Activated T-helper 9 cell treated with anti-CD3 and anti-CD28 coated beads, Interleukin-2, amount 50 U/mL, for 16 hours (primary cell): ENCODE measurements at regions not wholly inside any gene's neighbourhood (a gene's known extent, or its start where the extent isn't known, plus 50 kb on each side); places are given as distances from the start of the nearest gene placed in this dataset.

Experiments used
- DNase-seq: peaks from one replicate; pipeline ENCODE4 v3.0.0-alpha.2; 2020; ENCODE audit warnings: low read depth

DNA sequence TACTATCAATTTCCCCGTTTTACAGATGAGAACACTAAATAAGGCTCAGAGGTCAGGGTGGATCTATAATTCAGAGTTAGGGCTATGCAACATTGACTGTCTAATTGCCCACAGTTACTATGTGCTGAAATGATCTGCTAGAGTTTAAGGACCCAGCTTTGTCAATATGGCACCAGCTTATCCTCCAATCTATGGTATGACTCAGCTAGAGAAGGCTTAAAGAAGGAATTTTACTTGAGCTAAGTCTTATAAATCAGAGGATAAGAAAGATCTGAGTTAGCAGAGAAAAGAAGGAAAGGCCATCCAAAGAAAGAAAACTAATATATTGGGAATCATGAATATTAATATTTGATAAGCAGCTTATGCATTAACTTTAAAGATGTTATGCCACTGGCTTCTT is 78.1 kb downstream of the ASB9 start:
- DNase-seq: no peak

DNA sequence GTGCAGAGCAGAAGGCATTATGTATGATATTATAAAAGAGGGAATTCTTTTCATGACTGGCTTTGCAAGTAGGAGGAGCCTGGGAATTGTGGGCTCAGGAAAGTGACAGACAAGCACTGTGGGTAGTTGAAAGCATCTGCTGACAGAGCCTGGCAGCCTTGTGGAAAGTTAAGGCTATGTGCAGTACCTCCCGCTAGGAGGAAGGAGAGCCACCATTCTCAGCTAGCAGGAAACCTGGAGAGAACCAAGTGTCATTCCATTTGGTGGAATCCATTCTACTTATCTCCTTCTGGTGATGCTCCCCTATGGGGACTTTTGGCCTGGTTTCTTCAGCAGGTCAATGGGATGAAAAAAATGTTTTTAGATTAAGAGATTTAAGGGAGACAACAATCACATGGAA is 81.8 kb downstream of the ASB9 start:
- DNase-seq: no peak

DNA sequence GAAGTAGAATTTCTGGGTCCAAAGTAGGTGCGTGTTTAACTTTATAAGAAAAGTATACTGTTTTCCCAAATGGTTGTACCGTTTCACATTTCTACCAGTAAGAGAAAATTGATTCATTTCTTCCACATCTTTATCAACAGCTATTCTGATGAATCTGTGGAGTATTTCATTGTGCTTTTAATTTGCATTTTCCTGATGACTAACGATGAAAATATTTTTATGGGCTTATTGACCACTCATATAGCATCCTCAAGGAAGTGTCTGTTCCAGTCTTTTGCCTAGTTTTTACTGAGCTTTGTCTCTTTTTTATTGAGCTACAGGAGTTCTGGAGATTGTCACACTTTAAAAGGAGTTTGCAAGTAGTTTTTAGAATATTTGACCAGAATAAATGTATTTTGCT is 92.6 kb downstream of the ASB9 start:
- no peak for DNase-seq

DNA sequence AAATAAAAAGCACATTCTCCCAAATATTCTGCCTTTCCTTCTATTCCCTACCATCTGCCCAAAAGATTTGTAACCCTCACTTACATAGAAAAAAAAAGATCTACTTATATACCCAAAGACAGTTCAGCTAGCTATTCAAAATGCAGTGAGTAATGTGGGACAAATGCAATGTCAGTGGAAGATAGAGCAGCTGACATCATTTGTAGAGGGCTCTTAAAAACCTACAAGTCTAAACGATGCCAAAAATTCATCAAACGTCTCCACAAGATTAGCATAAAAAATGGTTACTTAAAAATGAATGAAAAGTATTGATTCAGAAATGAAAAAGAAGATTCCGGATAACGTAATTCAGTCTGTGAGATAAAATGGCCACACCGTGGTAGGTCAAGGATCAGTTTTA is 96.5 kb downstream of the ASB9 start:
- no peak for DNase-seq

DNA sequence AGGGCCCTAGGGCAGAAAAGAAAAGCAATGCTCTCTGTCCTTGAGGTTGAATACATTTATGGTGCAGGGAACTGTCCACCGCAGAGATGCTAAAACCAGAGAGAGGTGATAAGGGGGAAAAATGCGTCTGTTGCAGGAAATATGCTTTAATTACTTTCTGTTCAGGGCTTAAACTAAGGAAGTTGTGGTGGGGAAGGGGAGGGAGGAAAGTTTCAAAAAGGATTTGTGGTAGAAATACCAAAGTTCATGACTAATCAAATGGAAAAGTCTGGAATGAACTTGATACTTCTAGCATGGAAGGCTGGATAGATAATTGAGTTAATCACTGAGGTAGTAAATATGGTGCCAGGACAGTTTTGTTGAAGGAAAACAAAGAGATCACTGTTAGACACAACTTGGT is 99.0 kb downstream of the ASB9 start:
- DNase-seq: no peak

DNA sequence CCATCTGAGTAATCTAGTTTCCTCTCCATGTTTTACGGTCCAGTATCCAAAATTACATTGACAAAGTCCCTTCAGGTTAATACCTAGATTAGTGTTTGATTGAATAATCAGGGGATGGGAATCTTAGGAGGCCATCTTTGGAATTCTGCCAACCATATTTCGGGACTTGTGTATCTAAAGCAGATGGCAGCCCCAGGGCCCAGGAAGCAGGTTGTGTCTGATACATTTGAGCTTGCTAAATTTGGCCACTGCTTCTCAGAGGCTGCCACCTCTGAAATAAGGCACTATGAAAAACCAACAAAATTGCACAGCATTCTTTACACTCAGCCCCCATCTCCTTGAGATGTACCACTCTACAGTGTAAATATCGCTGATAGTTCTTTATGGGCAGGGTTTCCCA is 102.1 kb downstream of the ASB9 start:
- DNase-seq: no peak

DNA sequence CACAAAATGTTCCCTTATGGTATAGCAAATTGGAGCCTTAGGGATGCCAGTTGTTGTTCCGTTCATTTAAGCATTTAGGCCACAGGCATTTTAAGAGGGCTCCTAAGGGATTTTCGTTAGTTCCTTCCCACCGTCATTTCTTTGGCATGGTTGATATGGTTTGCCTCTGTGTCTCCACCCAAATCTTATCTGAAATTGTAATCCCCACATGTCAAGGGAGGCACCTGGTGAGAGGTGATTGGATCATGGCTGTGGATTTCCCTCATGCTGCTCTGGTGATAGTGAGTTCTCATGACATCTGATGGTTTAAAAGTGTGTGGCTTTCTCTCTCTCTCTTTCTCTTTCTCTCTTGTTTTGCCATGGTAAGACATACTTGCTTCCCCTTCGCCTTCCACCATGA is 104.1 kb downstream of the ASB9 start:
- DNase-seq: no peak

DNA sequence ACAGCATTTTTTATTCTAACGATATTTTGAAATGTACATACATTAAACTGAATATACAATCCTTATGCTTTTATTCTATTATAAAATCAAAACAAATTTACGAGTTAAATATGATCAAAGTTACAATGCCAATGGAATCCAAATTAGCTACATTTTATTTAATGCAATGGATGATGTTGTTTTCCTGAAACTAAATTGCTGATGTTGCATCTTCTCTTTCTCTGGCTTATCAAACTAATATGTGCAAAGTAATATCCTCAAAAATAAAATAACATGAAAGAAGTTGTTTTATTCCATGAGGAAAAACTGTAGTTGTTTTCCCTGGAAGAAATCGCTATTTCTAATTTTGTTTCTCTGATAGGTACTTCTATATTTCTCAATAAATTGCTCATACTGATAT is 106.8 kb downstream of the ASB9 start:
- DNase-seq: no peak

DNA sequence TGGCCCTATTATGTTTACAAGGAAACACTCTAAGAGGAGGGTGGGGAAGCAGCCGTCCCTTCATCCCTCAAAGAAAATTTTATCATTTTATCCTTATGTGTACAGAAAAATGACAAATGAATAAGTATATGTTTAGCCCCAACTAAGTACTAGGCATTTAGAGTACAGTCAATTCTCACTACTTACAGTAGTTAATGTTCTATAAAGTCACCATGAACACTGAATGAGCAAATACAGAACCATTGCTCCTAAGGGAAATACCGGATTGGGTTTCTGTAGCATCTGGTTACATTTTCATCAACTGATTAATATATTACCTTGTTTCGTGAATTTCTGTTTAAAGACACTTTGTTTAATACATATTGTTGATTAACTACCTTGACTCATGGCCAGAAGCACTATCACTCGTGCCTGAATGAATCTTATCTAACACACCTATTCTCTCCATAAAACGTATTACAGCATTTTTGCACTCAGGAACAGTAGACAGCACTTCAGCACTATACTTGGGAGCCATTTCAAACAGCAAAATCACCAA is 109.3 kb downstream of the ASB9 start:
- no peak for DNase-seq

DNA sequence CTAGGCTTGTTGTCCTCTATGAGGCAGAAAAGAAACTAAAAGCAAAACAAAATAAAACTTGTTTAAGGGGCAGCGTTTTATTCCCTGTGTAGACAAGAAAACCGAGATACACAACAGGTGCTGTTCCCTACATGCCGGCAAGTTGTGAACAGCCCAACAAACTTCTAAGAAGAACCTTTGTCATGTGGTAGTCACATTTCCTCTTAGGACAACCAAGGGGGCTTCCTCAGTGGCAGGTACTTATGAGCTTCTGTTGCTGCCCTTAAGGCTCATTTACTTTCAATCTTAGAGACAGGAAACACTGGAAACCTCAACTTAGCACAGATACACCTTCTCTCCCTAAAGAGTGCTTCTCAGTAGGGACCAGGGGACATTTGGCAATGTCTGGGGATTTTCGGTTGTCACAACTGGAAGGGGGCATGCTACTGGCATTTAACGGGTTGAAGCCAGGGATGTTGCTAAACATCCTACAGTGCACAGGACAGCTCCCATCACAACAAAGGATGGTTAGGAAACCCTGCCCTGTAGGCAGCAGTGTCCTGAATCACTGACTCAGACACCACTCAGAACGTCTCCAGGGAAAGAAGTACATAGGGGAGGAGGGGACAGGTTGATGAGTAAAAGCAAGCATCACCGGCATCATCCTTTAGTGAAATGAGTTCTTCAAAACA is 111.0 kb downstream of the ASB9 start:
- no peak for DNase-seq

DNA sequence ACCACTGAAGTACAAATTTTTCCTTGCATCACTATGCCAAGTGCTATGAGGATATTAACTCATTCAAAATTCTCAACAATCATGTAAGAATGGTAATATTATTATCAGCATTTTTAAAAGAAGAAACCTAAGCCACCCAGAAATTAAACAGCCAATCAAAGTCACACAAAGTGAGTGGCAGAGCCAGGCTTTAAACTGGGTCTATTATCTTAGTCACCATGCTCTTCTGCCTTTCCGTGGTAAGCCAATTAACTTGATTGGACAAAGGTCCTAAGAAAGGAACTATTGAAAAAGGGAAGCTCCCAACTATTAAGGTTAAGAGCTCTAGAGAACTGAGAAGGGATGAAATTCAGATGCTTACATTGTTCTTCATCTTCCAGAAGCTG is 111.5 kb downstream of the ASB9 start:
- DNase-seq: no peak

DNA sequence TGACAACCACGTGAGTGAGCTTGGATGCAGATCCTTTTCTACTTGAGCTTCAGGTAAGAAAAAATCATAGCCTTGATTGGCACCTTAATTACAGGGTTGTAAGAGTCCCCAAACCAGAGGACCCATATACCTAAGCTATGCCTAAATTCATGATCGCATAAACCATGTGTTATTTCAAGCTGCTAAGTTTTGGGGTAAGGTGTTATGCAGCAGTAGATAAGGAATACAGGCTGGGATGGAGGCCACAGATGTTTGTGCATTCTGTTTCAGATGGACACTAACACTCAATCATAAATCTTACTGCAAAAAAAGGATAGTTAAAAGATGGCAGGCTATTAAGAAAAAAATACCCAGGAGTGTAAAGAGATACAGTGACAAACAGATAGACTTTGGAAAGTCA is 112.3 kb downstream of the ASB9 start:
- DNase-seq: no peak

DNA sequence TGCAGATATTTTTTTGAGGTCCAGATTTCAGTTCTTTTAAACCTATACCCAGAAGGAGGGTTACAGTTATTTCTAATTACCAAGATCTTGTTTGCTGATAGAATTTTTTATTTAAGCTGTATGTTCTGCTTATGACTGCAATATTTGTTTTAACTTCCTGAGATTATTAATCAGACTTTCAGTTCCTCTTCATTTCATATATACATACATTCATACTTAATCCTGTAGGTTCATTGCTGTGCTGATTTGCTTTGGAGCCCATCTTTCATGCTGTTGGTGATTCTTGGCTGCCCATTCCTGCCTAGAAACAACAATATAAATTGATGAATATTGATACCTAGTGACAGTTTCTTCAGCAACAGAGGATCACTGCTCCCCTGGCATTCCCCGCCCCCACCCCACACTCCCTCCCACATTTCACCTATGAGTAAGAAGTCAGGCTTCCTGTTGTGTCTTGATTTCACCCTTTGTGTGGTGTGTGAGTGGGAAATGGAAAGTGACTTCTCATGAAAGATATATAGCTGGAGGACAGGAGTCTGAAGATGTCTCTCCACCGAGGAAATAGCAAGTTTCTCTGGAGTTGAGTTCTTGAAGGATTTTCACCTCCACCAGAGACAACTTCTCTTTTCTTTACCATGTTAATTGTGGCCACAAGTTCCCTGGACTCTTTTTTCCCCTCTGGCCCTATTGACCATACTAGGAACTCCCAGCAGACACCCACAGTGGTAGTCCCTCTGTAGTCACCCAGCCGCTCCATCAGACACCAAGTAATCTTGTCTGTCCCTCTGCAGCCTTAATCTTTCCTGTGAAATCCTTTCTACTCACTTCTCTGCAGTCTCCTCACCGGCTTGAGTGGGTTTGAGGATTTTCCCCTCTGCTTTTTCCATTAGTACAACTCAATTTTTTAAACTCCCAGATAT is 118.4 kb downstream of the ASB9 start:
- DNase-seq: peak; percentile 14

DNA sequence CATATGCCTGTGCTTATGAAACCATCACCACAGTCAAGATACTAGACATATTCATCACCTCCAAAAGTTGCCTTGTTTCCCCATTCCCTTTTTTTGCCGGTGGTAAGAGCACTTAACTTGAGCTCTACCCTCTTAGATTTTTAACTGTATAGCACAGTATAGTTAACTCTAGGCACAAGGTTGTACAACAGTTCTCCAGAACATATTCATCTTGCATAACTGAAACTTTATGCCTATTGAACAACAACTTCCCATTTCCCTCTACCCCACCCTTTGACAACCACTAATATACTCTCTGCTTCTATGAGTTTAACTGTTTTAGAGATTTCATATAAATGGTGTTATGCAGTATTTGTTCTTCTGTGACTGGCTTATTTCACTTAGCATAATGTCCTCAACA is 119.3 kb downstream of the ASB9 start:
- no peak for DNase-seq

DNA sequence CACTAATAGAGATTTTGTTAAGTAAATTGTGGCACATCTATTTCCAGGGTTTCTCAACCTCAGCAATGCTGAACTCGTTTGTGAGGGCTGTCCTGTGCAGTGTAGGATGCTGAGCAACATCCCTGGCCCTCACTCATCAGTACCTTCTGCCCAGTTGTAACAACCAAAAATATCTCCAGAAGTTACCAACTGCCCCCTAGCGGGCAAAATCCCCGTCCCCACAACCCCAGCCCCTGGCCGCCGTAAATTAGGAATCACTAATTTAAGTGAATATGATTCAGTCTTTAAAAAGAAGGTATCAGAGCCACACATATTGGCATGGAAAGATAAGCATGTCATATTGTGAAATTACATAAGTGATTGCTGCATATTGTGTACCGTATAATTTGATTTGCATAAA is 123.4 kb downstream of the ASB9 start:
- DNase-seq: no peak

DNA sequence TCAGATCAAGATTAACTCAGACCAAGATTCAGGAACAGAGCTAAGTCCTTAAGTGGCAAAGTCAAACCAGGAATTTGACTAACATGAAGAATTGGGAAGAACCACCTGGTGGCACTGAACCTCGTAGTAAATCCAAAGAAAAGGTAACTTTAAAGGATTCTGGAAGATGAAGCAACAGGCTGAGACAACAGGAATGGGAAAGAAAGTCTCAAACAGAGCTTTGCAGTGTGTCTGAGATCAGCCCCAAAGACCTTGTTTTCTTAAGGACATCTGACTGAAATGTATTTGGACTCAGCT is 126.1 kb downstream of the ASB9 start:
- DNase-seq: no peak

DNA sequence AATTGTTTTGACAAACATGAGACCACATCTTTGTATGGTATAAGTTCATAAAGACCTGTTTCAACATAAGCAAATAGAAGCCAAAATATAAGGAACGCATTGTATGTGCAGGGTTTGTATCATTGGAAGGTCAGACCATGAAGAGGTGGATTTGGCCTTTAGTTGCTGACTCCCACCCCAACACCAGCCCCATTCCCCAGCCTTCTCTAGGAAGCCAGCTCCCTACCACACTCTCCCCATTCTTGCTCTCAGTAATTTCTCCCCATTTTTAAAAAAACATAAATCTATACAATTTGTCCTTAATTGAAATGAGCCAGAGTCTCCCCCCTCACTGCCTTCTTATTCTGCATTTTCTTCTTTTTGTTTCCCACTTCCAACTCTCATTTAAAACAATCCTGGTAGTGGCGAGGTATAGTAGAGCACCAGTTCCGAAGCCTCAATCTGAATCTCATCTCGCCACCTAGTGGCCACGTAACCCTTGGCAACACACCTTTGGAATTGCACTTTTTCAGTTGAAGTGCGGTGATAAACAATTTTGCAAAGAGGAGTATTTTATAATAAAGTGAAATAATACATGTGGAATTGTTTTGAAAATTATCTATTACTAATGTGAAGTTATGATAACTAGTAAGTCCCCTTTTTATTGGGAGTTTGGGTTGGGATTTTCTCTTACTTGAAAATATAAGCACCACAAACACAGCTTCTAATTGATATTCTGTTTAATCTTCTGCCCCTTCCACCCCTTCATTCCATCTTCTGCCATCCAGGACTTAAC is 126.6 kb downstream of the ASB9 start:
- peak; percentile 30 for DNase-seq

DNA sequence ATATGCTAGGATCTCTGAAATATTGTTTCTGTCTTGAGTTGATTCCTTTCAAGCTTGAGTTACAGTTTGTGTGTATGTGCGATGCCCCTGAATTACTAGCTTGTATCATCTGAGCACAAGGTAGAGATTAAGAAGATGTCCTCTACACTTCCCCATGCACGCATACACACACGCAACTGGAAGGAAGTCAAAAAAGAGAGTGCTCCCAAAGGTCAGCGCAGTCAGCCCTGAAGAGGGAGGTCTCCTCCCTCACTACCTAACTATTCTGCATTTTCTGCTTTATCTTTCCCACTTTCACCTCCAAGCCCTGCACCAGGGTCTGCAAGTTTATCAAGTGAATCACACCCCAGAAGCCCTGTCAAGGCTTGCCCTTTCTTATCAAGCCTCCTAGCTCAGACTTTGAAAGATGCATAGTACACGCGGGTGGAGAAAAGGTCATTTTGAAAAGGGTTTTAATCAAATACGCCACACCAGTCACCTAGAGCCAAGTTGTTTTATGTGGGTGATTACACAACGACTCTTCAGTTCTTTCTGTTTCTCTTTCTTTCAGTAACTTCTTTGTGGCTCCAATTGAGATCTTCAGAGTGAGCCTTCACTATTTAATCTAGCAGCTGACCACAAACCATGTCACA is 127.7 kb downstream of the ASB9 start:
- no peak for DNase-seq

DNA sequence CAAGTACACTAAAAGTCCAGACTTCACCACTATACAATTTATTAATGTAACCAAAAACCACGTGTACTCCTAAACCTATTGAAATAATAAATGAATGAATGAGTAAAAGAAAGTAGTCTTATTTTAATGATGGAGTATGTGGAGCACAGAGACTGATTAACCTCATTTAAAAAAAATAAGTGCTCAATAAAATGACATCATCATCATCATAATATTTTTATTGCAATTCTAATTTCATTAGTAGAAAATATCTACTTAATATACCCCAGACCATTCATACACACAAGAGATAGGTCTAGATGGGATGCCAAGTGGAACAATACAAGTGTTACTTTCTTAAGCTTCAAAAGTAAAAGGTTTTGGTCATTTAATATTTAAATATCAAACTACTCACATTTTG is 133.1 kb downstream of the ASB9 start:
- DNase-seq: no peak

DNA sequence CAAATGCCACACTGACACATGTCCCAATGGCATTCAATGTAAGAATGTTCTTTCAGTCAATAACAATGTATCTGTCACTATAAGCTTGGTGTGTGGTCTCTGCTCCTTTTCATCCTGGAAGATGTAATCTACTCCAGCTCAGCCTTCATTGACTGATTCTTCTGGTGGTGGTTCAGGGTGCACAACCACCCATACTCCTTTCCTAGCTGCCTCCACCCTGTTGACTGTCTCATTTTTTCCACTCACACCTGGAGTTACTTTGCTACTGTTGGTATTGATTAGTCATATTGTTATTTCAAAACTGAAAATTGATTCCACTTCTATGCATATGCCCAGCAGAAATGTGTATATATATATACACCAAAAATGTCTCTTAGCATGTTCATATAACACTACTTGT is 140.5 kb downstream of the ASB9 start:
- DNase-seq: no peak

DNA sequence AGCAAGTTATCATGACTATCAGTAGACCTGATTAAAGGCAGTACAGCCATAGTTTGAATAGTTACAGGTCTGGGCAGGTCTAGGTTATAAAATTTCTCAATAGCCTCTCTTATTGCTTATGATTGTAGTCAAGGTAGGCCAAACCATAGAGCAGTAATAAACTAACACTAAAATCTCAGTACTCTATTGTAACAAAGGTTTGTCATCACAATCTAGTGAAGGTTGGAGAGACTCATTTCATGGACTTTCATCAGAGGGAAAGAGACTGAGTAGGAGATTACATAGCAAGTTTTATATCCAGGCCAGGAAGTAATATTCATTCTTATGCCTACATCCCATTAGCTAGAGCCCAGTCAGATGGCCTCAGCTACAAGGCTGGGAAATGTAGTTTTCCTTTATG is 141.0 kb downstream of the ASB9 start:
- no peak for DNase-seq

DNA sequence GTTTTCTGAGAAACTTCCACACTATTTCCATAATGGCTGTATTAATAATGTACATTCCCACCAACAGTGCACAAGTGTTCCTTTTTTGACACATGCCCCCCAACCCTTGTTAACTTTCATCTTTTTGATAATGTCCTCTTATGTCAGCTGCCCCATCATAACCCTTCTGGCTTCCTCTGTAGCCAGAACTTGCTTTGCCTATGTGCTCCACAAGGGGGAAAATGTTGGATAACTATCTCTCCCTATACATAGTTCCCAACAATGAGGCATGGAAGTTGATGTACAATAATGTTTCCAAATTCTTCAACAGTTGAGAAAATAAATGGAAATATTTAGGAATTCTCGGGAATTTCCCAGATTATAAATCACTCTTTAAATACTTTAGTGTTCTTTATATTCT is 142.9 kb downstream of the ASB9 start:
- no peak for DNase-seq
